HUES6 (cell line): ENCODE measurements at regions not wholly inside any gene's neighbourhood (a gene's known extent, or its start where the extent isn't known, plus 50 kb on each side); places are given as distances from the start of the nearest gene placed in this dataset.

Experiments used
- H3K27ac ChIP-seq: 2 replicates; pipeline ENCODE4 v1.7.0; 2013; ENCODE audit warnings: low read depth, mild to moderate bottlenecking, low read length, inconsistent platforms
- H3K27me3 ChIP-seq: 2 replicates; pipeline ENCODE4 v1.6.1; 2013; ENCODE audit warnings: low read length; ENCODE audit not compliant: control insufficient read depth, insufficient read depth
- H3K36me3 ChIP-seq: 2 replicates; pipeline ENCODE4 v1.6.1; 2013; ENCODE audit warnings: low read length; ENCODE audit not compliant: control insufficient read depth, insufficient read depth
- H3K4me1 ChIP-seq: 2 replicates; pipeline ENCODE4 v1.6.1; 2013; ENCODE audit warnings: low read length; ENCODE audit not compliant: control insufficient read depth, insufficient read depth
- H3K4me3 ChIP-seq: 2 replicates; pipeline ENCODE4 v1.5.1; 2013; ENCODE audit warnings: low read depth, low read length
- H3K9ac ChIP-seq: one replicate; pipeline ENCODE4 v1.6.1; 2013; ENCODE audit warnings: mild to moderate bottlenecking, low read length
- H3K9me3 ChIP-seq: 2 replicates; pipeline ENCODE4 v1.6.1; 2013; ENCODE audit warnings: low read depth, low read length; ENCODE audit not compliant: control insufficient read depth, insufficient read depth

- peaks cover 17% of the 10 kb centered on the region for H3K4me1 ChIP-seq
- no peak overlapping the region for H3K4me3 ChIP-seq
- H3K27ac ChIP-seq = no peak overlapping the region
- no peak overlapping the region for H3K9ac ChIP-seq
- peaks cover 3% of the 10 kb centered on the region; the same call in 1 of the 2 replicates for H3K27me3 ChIP-seq
- H3K36me3 ChIP-seq = no peaks in the 10 kb centered on the region
- no peaks in the 10 kb centered on the region for H3K9me3 ChIP-seq
These were observed 53.8 kb upstream of the ATXN3L start for GRCh38 chrX:13373431-13374187.

- H3K9me3 ChIP-seq = no peaks in the 10 kb centered on the region
- H3K4me1 ChIP-seq = peaks cover 23% of the 10 kb centered on the region
- no peaks in the 10 kb centered on the region for H3K36me3 ChIP-seq
- H3K27me3 ChIP-seq = peaks cover 3% of the 10 kb centered on the region; the same call in 1 of the 2 replicates
- H3K27ac ChIP-seq = no peak overlapping the region
- H3K4me3 ChIP-seq = no peak overlapping the region
- no peak overlapping the region for H3K9ac ChIP-seq
These were observed 53.2 kb upstream of the ATXN3L start for GRCh38 chrX:13373027-13373426.

GRCh38 chrX:13372203-13372980, 52.5 kb upstream of the ATXN3L start:
- Histone ChIP-seq H3K27ac (no peak overlapping the region), H3K36me3 (no peaks in the 10 kb centered on the region), H3K9me3 (no peaks in the 10 kb centered on the region), H3K4me3 (no peak overlapping the region), H3K4me1 (peaks cover 26% of the 10 kb centered on the region), H3K27me3 (peaks cover 3% of the 10 kb centered on the region; the same call in 1 of the 2 replicates), H3K9ac (no peak overlapping the region)

GRCh38 chrX:13371186-13371585, 51.3 kb upstream of the ATXN3L start:
- H3K4me1 ChIP-seq = peaks cover 26% of the 10 kb centered on the region
- H3K4me3 ChIP-seq = no peak overlapping the region
- H3K9me3 ChIP-seq = no peaks in the 10 kb centered on the region
- no peak overlapping the region for H3K9ac ChIP-seq
- no peak overlapping the region for H3K27ac ChIP-seq
- H3K36me3 ChIP-seq = no peaks in the 10 kb centered on the region
- peaks cover 3% of the 10 kb centered on the region; the same call in 1 of the 2 replicates for H3K27me3 ChIP-seq

- Histone ChIP-seq H3K36me3 (no peaks in the 10 kb centered on the region), H3K4me1 (peaks cover 26% of the 10 kb centered on the region), H3K27ac (no peak overlapping the region), H3K27me3 (peaks cover 3% of the 10 kb centered on the region; the same call in 1 of the 2 replicates), H3K4me3 (no peak overlapping the region), H3K9ac (no peak overlapping the region), H3K9me3 (no peaks in the 10 kb centered on the region)
These were observed 50.9 kb upstream of the ATXN3L start for GRCh38 chrX:13370713-13371112.
